ENCODE measurements at regions not wholly inside any gene's neighbourhood (a gene's known extent, or its start where the extent isn't known, plus 50 kb on each side); places are given as distances from the start of the nearest gene placed in this dataset.

- H3K27ac ChIP-seq = no peak overlapping the region
- H3K27me3 ChIP-seq = no peaks in the 10 kb centered on the region
- H3K36me3 ChIP-seq = no peaks in the 10 kb centered on the region
- TF ChIP-seq POLR2A (IDR thresholded peaks at IDR 0.05) (no peak), POLR2AphosphoS5 (IDR thresholded peaks at IDR 0.05) (no peak), CTCF (IDR thresholded peaks at IDR 0.05) (no peak)
- H3K4me1 ChIP-seq = no peaks in the 10 kb centered on the region
- intact Hi-C loops (cut with DNase I; ENCODE audit: low total_unique reads) = no loop called here
- no peak overlapping the region for H3K4me3 ChIP-seq
- no peaks in the 10 kb centered on the region for H3K9me3 ChIP-seq
- DNase-seq (ENCODE audit: low spot score in 2 of 2) = no peak
These were observed 81.7 kb downstream of the PCDH7 start for GRCh38 chr4:30801876-30802275.

GRCh38 chr4:30802622-30803323 lies 82.6 kb downstream of the PCDH7 start:
- DNase-seq (ENCODE audit: low spot score in 2 of 2) = no peak
- TF ChIP-seq POLR2A (IDR thresholded peaks at IDR 0.05) (no peak), POLR2AphosphoS5 (IDR thresholded peaks at IDR 0.05) (no peak), CTCF (IDR thresholded peaks at IDR 0.05) (no peak)
- Histone ChIP-seq H3K27ac (no peak overlapping the region), H3K27me3 (no peaks in the 10 kb centered on the region), H3K36me3 (no peaks in the 10 kb centered on the region), H3K4me1 (no peaks in the 10 kb centered on the region), H3K9me3 (no peaks in the 10 kb centered on the region), H3K4me3 (no peak overlapping the region)
- intact Hi-C loops (cut with DNase I; ENCODE audit: low total_unique reads) = no loop called here

- Histone ChIP-seq H3K4me3 (no peak overlapping the region), H3K36me3 (no peaks in the 10 kb centered on the region), H3K4me1 (no peaks in the 10 kb centered on the region), H3K27me3 (no peaks in the 10 kb centered on the region), H3K27ac (no peak overlapping the region), H3K9me3 (no peaks in the 10 kb centered on the region)
- intact Hi-C loops (cut with DNase I; ENCODE audit: low total_unique reads) = no loop called here
- no peak for DNase-seq (ENCODE audit: low spot score in 2 of 2)
- TF ChIP-seq POLR2AphosphoS5 (IDR thresholded peaks at IDR 0.05) (no peak), CTCF (IDR thresholded peaks at IDR 0.05) (no peak), POLR2A (IDR thresholded peaks at IDR 0.05) (no peak)
These were observed 88.1 kb downstream of the PCDH7 start for GRCh38 chr4:30808276-30808675.

DNA sequence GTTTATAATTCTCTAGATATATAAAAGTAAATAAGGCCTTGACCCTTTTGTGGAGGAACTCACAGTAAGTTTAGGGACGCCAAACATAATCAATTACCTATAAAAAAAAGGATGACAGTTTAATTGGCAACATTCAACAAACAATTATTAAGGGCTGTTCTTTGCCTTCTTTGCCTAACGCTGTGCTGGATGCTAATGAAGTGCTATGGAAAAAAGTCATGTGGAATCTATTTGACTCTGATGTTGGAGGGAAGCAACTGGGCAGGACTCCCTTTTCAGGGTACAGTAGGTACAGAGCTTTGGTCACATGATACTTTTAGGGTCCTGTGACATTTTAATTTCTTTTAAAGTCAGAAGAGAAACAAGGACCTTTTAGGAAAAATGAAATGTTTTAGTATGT lies 91.1 kb downstream of the PCDH7 start:
- TF ChIP-seq POLR2A (IDR thresholded peaks at IDR 0.05) = no peak
- TF ChIP-seq CTCF (IDR thresholded peaks at IDR 0.05) = no peak
- no peak for TF ChIP-seq POLR2AphosphoS5 (IDR thresholded peaks at IDR 0.05)
- Histone ChIP-seq H3K4me1 (no peaks in the 10 kb centered on the region), H3K27me3 (no peaks in the 10 kb centered on the region), H3K27ac (no peak overlapping the region), H3K4me3 (no peak overlapping the region), H3K36me3 (no peaks in the 10 kb centered on the region), H3K9me3 (no peaks in the 10 kb centered on the region)
- intact Hi-C loops (cut with DNase I; ENCODE audit: low total_unique reads) = no loop called here
- no peak for DNase-seq (ENCODE audit: low spot score in 2 of 2)

GRCh38 chr4:30815685-30816084 lies 95.5 kb downstream of the PCDH7 start:
- intact Hi-C loops (cut with DNase I; ENCODE audit: low total_unique reads) = no loop called here
- Histone ChIP-seq H3K4me3 (no peak overlapping the region), H3K4me1 (no peaks in the 10 kb centered on the region), H3K27me3 (no peaks in the 10 kb centered on the region), H3K27ac (no peak overlapping the region), H3K36me3 (no peaks in the 10 kb centered on the region), H3K9me3 (no peaks in the 10 kb centered on the region)
- no peak for DNase-seq (ENCODE audit: low spot score in 2 of 2)
- TF ChIP-seq POLR2AphosphoS5 (IDR thresholded peaks at IDR 0.05) (no peak), CTCF (IDR thresholded peaks at IDR 0.05) (no peak), POLR2A (IDR thresholded peaks at IDR 0.05) (no peak)
